ENCODE measurements at regions not wholly inside any gene's neighbourhood (a gene's known extent, or its start where the extent isn't known, plus 50 kb on each side); places are given as distances from the start of the nearest gene placed in this dataset.
"Not testable (repeated sequence)": the region's sequence is repeated elsewhere in the genome, so short reads cannot be mapped to it uniquely, and the experiment has no call there.

- DNase-seq (ENCODE audit: low spot score), result no peak
Observed at GRCh38 chr9:15033316-15033715, 123.1 kb upstream of the FREM1 start.

- DNase-seq (ENCODE audit: low spot score), result no peak
Observed at GRCh38 chr9:15032860-15033259, 122.6 kb upstream of the FREM1 start.

- no peak for DNase-seq (ENCODE audit: low spot score)
Observed at GRCh38 chr9:15021146-15021545, 110.9 kb upstream of the FREM1 start.

GRCh38 chr9:15018096-15018637 lies 107.9 kb upstream of the FREM1 start:
- peak; percentile 23 for DNase-seq (ENCODE audit: low spot score)

- DNase-seq (ENCODE audit: low spot score), result no peak
Observed at GRCh38 chr9:15010581-15010980, 100.4 kb upstream of the FREM1 start.

- no peak for DNase-seq (ENCODE audit: low spot score)
Observed at GRCh38 chr9:15007698-15008097, 97.5 kb upstream of the FREM1 start.

GRCh38 chr9:14994738-14995137 lies 84.5 kb upstream of the FREM1 start:
- DNase-seq (ENCODE audit: low spot score), result no peak

GRCh38 chr9:14993901-14994554 lies 83.8 kb upstream of the FREM1 start:
- DNase-seq (ENCODE audit: low spot score), result no peak

- DNase-seq (ENCODE audit: low spot score), result no peak
Observed at GRCh38 chr9:14993061-14993800, 83.0 kb upstream of the FREM1 start.

- DNase-seq (ENCODE audit: low spot score), result no peak
Observed at GRCh38 chr9:14992516-14992915, 82.3 kb upstream of the FREM1 start.

- DNase-seq (ENCODE audit: low spot score), result no peak
Observed at GRCh38 chr9:14992081-14992480, 81.9 kb upstream of the FREM1 start.

GRCh38 chr9:14990647-14991046 lies 80.4 kb upstream of the FREM1 start:
- DNase-seq (ENCODE audit: low spot score), result not testable (repeated sequence)

- DNase-seq (ENCODE audit: low spot score), result no peak
Observed at GRCh38 chr9:14989811-14990210, 79.6 kb upstream of the FREM1 start.

- not testable (repeated sequence) for DNase-seq (ENCODE audit: low spot score)
Observed at GRCh38 chr9:14989336-14989735, 79.1 kb upstream of the FREM1 start.

- DNase-seq (ENCODE audit: low spot score), result no peak
Observed at GRCh38 chr9:14987858-14988257, 77.6 kb upstream of the FREM1 start.

- no peak for DNase-seq (ENCODE audit: low spot score)
Observed at GRCh38 chr9:14985419-14985818, 75.2 kb upstream of the FREM1 start.

- DNase-seq (ENCODE audit: low spot score), result no peak
Observed at GRCh38 chr9:14983599-14983998, 73.4 kb upstream of the FREM1 start.

GRCh38 chr9:14981291-14981950 lies 71.2 kb upstream of the FREM1 start:
- no peak for DNase-seq (ENCODE audit: low spot score)

GRCh38 chr9:14978022-14979000 lies 68.1 kb upstream of the FREM1 start:
- no peak for DNase-seq (ENCODE audit: low spot score)

- no peak for DNase-seq (ENCODE audit: low spot score)
Observed at GRCh38 chr9:14967450-14968321, 57.5 kb upstream of the FREM1 start.

Measured in HT-29 (cell line).